Loucy (cell line): ENCODE measurements at regions not wholly inside any gene's neighbourhood (a gene's known extent, or its start where the extent isn't known, plus 50 kb on each side); places are given as distances from the start of the nearest gene placed in this dataset.

Source experiments
- H2AFZ ChIP-seq: fragments of 200-600 bp; sonication (generic); 2 replicates; pipeline ENCODE4 v1.6.0; 2016; ENCODE audit warnings: antibody characterized with exemption, mild to moderate bottlenecking, low read length, moderate library complexity
- H3F3A ChIP-seq: fragments of 200-600 bp; 2 replicates; pipeline ENCODE4 v1.6.0; 2016; ENCODE audit warnings: antibody characterized with exemption, low read depth, mild to moderate bottlenecking
- H3K27me3 ChIP-seq: fragments of 200-600 bp; sonication (generic); 2 replicates; pipeline ENCODE4 v1.6.1; 2014; ENCODE audit warnings: low read length, mild to moderate bottlenecking; ENCODE audit not compliant: insufficient read depth, poor library complexity, severe bottlenecking
- H3K36me3 ChIP-seq: fragments of 200-600 bp; sonication (generic); 2 replicates; pipeline ENCODE4 v1.6.1; 2016; ENCODE audit warnings: low read length; ENCODE audit not compliant: insufficient read depth
- H3K4me1 ChIP-seq: fragments of 200-600 bp; sonication (generic); 2 replicates; pipeline ENCODE4 v1.5.1; 2014; ENCODE audit warnings: low read length, mild to moderate bottlenecking; ENCODE audit not compliant: insufficient read depth, poor library complexity, severe bottlenecking
- H3K4me2 ChIP-seq: fragments of 200-600 bp; sonication (generic); 2 replicates; pipeline ENCODE4 v1.6.0; 2014; ENCODE audit warnings: antibody characterized with exemption, low read length, low read depth, mild to moderate bottlenecking; ENCODE audit not compliant: poor library complexity, severe bottlenecking
- H3K4me3 ChIP-seq: fragments of 200-600 bp; sonication (generic); 2 replicates; pipeline ENCODE4 v1.5.1; 2014; ENCODE audit warnings: low read length, mild to moderate bottlenecking, mixed read lengths; ENCODE audit not compliant: poor library complexity, severe bottlenecking
- H3K79me2 ChIP-seq: fragments of 200-600 bp; sonication (generic); 2 replicates; pipeline ENCODE4 v1.6.1; 2014; ENCODE audit warnings: low read length; ENCODE audit not compliant: insufficient read depth
- H3K9ac ChIP-seq: fragments of 200-600 bp; sonication (generic); 2 replicates; pipeline ENCODE4 v1.6.0; 2014; ENCODE audit warnings: mild to moderate bottlenecking, low read depth, low read length, moderate library complexity; ENCODE audit not compliant: poor library complexity, severe bottlenecking
- H3K9me2 ChIP-seq: fragments of 200-600 bp; sonication (generic); replicated peaks from 2 replicates; pipeline ENCODE4 v1.6.1; 2016; ENCODE audit warnings: low read depth, low read length, mixed read lengths
- H3K9me3 ChIP-seq: fragments of 200-600 bp; sonication (generic); 2 replicates; pipeline ENCODE4 v1.6.1; 2014; ENCODE audit warnings: mild to moderate bottlenecking, antibody characterized with exemption, low read length, low read depth; ENCODE audit not compliant: insufficient read depth
- H4K20me1 ChIP-seq: fragments of 200-600 bp; sonication (generic); 2 replicates; pipeline ENCODE4 v1.6.0; 2014; ENCODE audit warnings: antibody characterized with exemption, low read length, mild to moderate bottlenecking; ENCODE audit not compliant: insufficient read depth, poor library complexity, severe bottlenecking
- CTCF ChIP-seq: fragments of 200-600 bp; sonication (generic); conservative IDR thresholded peaks from 2 replicates; pipeline ENCODE4 v1.5.1; 2014; ENCODE audit warnings: mild to moderate bottlenecking, antibody characterized with exemption, low read length
- EZH2phosphoT487 ChIP-seq: fragments of 200-600 bp; IDR thresholded peaks from 2 replicates; pipeline ENCODE4 v1.6.1; 2018; ENCODE audit warnings: antibody characterized with exemption, mild to moderate bottlenecking, moderate library complexity, borderline replicate concordance

GRCh38 chr16:66176731-66177130 is 189.8 kb upstream of the CDH5 start:
- Histone ChIP-seq H2AFZ (no peak overlapping the region), H3K9me3 (peaks cover 12% of the 10 kb centered on the region; the same call in 1 of the 2 replicates), H3F3A (no peaks in the 10 kb centered on the region), H3K4me2 (no peak overlapping the region), H3K9me2 (no peaks in the 10 kb centered on the region), H3K4me1 (no peaks in the 10 kb centered on the region), H3K36me3 (no peaks in the 10 kb centered on the region), H3K4me3 (no peak overlapping the region), H3K79me2 (no peaks in the 10 kb centered on the region), H3K27me3 (no peaks in the 10 kb centered on the region), H3K9ac (no peak overlapping the region), H4K20me1 (no peaks in the 10 kb centered on the region)
- TF ChIP-seq CTCF, result no peak
- TF ChIP-seq EZH2phosphoT487, result no peak

GRCh38 chr16:66176111-66176510 is 190.4 kb upstream of the CDH5 start:
- Histone ChIP-seq H3F3A (no peaks in the 10 kb centered on the region), H3K36me3 (no peaks in the 10 kb centered on the region), H3K27me3 (no peaks in the 10 kb centered on the region), H3K4me3 (no peak overlapping the region), H3K4me2 (no peak overlapping the region), H3K79me2 (no peaks in the 10 kb centered on the region), H3K9ac (no peak overlapping the region), H3K9me3 (peaks cover 12% of the 10 kb centered on the region; the same call in 1 of the 2 replicates), H3K9me2 (no peaks in the 10 kb centered on the region), H2AFZ (no peak overlapping the region; the same call in 1 of the 2 replicates), H4K20me1 (no peaks in the 10 kb centered on the region), H3K4me1 (no peaks in the 10 kb centered on the region)
- TF ChIP-seq EZH2phosphoT487, result no peak
- TF ChIP-seq CTCF, result no peak

- no peaks in the 10 kb centered on the region for H3K36me3 ChIP-seq
- H3K9ac ChIP-seq, result no peak overlapping the region
- H3K27me3 ChIP-seq, result no peaks in the 10 kb centered on the region
- no peaks in the 10 kb centered on the region for H3K79me2 ChIP-seq
- H3K4me3 ChIP-seq, result no peak overlapping the region
- no peaks in the 10 kb centered on the region for H3F3A ChIP-seq
- H3K9me2 ChIP-seq, result no peaks in the 10 kb centered on the region
- peak overlapping the region; percentile 11; the same call in 1 of the 2 replicates for H2AFZ ChIP-seq
- no peak overlapping the region for H3K4me2 ChIP-seq
- peaks cover 12% of the 10 kb centered on the region; the same call in 1 of the 2 replicates for H3K9me3 ChIP-seq
- H4K20me1 ChIP-seq, result no peaks in the 10 kb centered on the region
- no peaks in the 10 kb centered on the region for H3K4me1 ChIP-seq
- TF ChIP-seq CTCF (no peak), EZH2phosphoT487 (no peak)
Observed at GRCh38 chr16:66175636-66176035, 190.9 kb upstream of the CDH5 start.
